B cell (primary cell): ENCODE measurements at regions not wholly inside any gene's neighbourhood (a gene's known extent, or its start where the extent isn't known, plus 50 kb on each side); places are given as distances from the start of the nearest gene placed in this dataset.

Experiments
- CTCF ChIP-seq: fragments of 200-600 bp; IDR thresholded peaks from one replicate; pipeline ENCODE4 v1.8.0; 2022; ENCODE audit warnings: antibody characterized with exemption, mild to moderate bottlenecking
- EZH2 ChIP-seq: IDR thresholded peaks from 2 replicates; pipeline ENCODE4 v1.6.1; 2012; ENCODE audit warnings: borderline replicate concordance, low read depth, mild to moderate bottlenecking, moderate library complexity, low read length; ENCODE audit not compliant: insufficient read depth, poor library complexity, severe bottlenecking

GRCh38 chrX:110432906-110433215 lies 74.2 kb downstream of the RTL9 start:
- TF ChIP-seq CTCF (no peak), EZH2 (no peak)
